ENCODE measurements at regions not wholly inside any gene's neighbourhood (a gene's known extent, or its start where the extent isn't known, plus 50 kb on each side); places are given as distances from the start of the nearest gene placed in this dataset.

DNA sequence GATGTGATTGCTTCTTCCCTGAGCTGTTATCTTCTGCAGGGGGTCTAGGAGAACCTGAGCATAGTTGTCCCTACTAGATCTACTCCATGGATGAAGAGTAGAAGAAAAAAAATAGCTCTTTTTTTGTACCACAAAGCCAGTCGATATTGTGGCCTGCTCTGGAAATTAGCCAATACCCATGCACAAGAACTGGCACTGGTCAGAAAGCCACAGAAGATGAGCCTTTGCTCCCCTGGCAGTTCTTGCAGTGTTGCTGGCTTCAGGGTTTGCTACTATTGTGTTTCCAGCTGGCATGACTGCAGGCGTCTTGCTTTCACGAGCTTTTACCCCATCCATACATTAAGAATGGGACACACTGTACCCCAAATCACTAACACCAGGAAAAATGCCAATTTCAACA is 547.7 kb upstream of the KLF12 start:
- TF ChIP-seq POLR2A (IDR thresholded peaks at IDR 0.05; ENCODE audit: low read depth, low read length): no peak
- TF ChIP-seq POLR2AphosphoS5 (IDR thresholded peaks at IDR 0.05; ENCODE audit: low read depth, low read length): no peak
- no peak for TF ChIP-seq TAF1 (IDR thresholded peaks at IDR 0.05; ENCODE audit: borderline replicate concordance, low read depth, low read length)

Data from GM12892 (cell line).